ENCODE measurements at regions not wholly inside any gene's neighbourhood (a gene's known extent, or its start where the extent isn't known, plus 50 kb on each side); places are given as distances from the start of the nearest gene placed in this dataset.
"Not testable (repeated sequence)": the region's sequence is repeated elsewhere in the genome, so short reads cannot be mapped to it uniquely, and the experiment has no call there.

DNA sequence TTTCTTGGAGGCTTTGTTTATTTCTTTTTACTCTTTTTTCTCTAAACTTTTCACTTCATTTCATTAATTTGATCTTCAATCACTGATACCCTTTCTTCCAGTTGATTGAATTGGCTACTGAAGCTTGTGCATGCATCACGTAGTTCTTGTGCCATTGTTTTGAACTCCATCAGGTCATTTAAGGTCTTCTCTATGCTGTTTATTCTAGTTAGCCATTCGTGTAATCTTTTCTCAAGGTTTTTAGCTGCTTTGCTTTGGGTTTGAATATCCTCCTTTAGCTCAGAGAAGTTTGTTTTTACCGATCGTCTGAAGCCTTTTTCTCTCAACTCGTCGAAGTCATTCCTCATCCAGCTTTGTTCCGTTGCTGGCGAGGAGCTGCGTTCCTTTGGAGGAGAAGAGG, 189.9 kb downstream of the TTC6 start:
- DNase-seq (ENCODE audit: low read depth), result not testable (repeated sequence)

DNA sequence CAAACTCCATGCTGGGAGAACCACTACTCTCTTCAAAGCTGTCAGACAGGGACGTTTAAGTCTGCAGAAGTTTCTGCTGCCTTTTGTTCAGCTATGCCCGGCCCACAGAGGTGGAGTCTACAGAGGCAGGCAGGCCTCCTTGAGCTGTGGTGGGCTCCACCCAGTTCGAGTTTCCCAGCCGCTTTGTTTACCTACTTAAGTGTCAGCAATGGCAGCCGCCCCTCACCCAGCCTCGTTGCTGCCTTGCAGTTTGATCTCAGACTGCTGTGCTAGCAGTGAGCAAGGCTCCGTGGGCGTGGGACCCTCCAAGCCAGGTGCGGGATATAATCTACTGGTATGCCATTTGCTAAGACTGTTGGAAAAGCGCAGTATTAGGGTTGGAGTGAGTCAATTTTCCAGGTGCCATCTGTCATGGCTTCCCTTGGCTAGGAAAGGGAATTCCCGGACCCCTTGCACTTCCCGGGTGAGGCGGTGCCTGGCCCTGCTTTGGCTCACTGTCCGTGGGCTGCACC, 190.7 kb downstream of the TTC6 start:
- DNase-seq (ENCODE audit: low read depth), result not testable (repeated sequence)

DNA sequence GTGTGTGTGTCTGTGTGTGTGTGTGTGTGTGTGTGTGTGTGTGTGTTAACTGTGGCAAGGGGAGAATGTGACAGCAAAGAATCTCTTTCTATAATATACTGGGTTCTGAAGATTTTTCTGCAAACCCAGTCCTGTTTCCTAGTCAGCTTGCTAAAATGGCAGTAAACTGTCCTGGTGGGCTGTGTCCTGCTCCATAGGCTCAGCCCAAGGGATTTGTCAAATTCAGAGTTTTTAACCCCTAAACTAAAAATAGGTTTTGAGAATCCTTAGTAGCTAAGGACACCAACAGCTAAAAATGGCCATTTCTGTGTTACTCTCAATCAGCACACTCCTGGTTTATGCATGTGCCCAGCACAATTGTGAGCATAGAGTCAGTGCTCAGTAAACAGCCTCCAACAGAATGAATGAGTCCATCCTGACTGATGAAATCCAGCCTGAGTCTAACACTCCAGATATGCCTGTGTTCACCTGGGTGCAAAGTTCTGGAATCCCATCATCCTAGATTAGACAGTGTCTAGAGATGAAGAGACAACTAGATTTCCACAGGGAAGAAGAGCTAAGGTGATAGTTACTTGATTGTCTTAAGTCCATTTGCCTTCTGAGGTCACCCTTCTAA, 192.6 kb downstream of the TTC6 start:
- no peak for DNase-seq (ENCODE audit: low read depth)

DNA sequence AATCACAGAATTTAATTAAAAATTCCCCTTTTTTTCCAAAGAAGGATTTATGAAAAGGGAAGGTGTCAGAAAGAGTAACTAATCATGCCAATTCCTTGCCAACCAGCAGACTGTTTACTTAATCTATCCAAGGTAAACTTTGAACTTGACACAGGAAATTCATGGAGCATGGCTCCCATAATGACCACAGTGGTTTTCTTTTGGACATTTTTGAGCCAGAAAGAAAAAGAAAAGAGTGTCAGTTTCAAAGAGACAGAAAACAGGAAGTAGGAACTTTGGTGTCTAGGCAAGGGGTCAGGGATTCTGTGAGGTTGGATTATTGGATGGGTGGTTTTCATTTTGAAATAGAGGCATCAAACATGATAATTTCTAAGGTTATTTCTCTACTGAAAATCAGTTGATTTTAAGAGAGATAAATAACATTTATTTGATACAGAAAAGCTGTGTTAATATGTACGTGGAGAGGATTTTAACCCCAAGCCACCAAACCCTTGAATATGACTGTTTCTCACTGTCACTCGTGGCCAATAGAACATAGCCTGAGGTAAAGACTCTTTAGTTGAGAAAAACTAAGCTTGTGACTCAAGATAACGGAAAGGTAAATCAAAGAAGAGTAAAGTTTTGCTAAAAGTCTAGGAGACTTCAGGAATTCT, 196.1 kb downstream of the TTC6 start:
- DNase-seq (ENCODE audit: low read depth), result peak; percentile 19

DNA sequence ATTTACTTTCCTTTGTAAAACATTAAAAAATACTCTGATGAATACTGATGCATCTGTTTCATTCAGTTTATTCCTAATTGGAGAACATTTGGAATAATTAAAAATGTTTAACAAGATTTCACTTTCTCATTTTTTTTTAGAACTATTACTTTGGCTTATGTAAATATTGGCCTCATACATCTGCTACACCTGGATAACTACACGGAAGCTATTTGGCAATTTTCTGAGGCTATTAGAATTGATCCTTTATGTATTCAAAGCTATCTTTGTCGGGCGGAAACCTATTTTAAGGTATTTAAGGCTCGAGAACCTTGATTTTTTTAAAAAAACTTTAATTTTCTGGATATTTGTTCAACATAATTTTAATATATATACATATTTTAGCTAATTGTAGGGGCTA, 196.7 kb downstream of the TTC6 start:
- DNase-seq (ENCODE audit: low read depth), result no peak

DNA sequence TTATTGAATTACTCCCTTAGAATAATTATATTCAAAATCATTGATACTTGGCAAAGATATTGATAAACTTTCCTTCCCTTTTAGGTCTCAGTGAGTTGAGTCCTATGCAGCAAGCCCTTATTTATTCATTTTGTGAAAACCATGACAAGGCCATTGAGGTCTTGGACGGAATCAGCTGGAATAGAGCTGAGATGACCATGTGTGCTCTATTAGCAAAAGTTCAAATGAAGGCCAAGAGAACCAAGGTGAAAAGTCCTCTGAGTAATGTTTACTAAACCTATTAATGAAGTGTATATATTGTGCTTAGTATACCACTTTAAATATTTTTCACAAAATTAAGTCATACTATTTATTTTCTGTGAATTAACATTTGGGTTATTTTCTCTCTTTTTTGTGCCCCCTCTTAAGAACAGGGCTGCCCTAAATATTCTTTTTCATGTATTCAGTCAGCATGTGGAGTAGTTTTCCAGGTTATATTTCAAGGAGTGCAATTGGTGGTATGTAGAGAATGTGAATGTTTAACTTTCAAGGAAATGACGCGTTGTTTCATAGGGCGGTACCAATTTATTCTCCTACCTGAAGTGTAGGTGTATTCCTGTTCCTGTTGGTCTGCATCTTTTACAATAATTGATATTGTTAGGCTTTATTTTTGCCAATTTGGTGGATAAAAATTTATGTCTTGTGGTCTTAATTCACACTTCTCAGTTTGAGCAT, 201.4 kb downstream of the TTC6 start:
- DNase-seq (ENCODE audit: low read depth), result no peak

DNA sequence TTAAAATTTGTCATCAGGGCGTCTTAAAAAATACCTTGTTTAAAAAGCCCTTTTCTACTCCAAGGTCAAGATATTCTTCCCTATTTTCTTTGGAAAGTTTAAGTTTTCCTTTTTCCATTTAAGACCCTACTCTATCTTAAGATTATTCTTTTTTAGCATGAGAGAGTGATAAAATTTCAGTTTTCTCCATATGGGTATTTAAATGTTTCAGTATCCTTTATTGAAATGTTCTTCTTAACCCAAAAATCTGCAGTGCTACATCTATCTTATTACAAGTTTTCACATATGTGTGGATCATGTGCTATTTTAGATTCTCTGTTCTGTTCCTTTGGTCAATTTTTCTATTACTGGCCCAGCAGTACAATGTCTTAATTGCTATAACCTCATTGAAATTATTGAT, 202.2 kb downstream of the TTC6 start:
- no peak for DNase-seq (ENCODE audit: low read depth)

DNA sequence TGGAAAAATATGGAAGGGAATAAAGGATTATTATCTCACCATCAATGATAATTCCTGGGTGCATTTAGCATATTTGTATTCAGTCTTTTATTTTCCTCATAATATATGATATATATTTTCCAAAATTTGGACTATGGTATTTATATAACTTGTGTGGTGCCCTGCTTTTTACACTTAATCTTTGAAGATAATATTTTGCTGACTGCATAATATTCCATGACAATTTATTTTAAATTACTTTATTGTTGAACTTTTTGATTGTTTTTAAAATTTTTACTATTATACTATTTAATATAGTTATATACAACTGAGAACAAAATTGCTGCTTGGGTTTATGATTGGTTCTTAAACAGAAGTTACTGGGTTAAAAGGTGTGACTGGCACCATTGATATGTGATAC, 212.3 kb downstream of the TTC6 start:
- DNase-seq (ENCODE audit: low read depth), result no peak

DNA sequence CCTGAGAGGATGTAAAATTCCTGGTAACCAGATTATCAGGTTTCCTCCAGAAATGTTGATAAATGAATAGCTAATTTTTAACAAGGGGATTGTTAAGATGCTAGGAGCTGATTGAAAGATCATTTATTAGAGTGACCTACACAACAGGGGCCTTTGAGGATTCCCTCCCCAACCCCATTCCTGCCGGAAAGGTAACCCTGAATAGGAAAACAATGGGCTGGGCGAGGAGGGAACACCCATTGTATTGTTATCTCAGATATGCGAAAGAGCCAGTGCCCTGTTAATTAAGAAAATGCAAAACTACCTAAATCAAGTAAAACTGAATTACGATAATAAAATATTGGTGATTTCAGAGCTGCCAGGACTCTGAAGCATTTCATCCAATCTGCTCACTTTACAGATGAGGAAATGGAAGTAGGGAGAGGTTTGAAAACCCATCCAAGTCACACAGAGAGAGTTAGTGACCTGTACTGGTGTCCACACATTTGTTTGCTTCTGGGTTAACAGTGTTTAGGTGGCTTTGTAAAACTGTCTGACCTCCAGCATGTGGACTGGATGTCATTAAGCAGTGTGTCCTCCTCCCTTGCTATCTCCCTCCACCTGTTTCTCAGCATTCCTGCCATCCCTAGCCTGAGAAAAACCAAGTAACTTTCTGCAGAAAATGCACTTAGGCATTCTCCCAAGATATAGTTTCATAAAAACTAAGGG, 214.8 kb downstream of the TTC6 start:
- no peak for DNase-seq (ENCODE audit: low read depth)

DNA sequence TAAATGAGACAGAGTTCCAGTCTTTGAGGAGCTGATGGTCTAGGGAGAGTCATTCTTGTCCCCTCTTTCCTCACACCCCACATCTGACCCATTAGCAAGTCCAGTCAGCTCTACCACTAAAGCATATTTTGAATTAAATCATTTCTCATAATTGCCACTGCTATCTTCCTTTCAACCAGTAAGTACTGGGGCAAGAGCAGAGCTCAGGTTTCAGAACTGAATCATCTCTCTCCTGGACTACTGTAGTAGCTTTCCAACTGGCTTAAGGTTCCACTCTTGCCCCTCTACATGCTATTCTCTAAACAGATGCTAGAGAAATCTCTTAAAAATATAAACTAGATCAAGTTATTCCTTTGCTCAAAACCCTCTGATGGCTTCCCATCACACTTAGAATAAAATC, 218.3 kb downstream of the TTC6 start:
- no peak for DNase-seq (ENCODE audit: low read depth)

DNA sequence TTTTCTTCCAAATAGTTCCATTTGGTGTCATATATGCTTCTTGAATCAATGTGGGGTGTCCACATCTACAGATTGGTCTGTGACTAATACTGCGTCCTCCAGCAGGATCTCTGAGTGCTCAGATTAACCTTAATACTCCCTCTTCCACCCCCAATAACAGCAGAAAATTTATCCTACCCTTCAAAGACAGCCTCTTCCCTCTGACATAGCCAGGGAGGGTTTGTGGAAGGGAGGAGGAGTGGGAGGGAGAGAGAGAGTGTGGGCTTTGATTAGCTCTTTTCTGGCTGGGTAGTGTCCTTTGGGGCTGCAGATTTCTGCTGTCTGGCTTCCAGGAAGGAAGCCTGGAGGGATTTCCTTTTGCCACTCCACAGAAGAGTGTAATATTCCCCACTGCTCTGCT, 220.7 kb downstream of the TTC6 start:
- DNase-seq (ENCODE audit: low read depth), result no peak

DNA sequence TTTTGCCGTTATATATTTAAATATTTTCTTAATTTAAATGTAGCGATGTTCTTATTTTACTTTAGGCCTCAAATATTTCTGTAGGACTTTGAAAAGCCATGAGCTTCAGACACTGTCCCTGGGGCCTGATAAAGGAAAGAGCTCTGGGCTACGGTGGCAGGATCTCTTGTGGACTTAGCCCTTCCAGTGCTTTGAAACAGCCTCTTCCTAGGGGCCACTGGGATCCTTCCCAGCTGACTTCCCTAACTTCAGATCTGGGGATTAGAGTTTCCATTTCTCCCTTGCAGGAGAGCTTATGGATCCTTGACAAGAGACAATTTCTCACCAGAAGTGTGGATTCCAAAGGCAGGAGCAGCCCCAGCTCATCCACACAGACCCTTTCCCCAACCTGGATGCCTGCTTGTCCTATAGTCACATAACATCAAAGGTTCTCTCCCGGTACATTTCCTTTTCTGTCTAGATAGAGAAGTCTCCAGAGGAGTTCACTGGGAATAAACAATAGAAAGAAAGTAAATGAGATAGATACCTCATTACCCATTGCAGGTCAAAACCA, 221.4 kb downstream of the TTC6 start:
- no peak for DNase-seq (ENCODE audit: low read depth)

DNA sequence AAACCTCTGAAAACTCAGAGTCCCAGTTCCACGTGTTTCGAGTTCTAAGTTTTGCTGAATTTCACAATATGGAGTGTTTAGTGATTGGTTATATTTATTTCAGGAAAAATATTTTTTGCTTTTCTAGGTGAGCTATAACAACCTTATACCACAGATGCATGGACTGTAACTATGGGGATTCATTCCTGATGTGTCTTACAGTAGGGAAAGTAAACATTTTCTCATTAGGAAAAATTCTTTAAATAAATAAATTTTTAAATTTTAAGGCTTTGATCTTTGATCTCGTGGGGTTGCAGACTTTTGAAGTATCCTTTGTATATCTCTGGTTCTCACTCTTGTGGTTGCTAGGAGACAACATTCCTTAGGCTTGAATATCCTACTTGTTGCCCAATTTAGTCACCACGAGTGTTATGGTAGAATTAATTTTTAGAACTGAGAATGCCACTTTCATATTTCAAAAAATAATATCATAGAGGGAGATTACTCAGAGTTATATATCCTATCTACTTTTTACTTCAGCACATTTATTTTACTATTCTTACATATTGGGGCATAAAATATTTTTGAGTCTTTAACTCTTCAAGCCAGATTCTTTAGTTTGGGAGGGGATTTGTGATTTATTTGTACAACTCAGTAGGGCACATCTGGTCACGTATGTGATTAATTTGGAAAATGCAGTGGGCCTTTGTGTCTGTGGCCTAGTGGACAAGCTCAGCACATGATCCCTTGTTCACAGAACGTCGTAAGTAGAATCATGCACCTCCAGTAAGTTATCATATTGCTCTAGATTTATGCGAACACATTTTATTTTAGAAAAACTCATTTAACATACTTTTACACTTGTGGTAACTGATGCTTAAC, 224.0 kb downstream of the TTC6 start:
- peak; percentile 52 for DNase-seq (ENCODE audit: low read depth)

DNA sequence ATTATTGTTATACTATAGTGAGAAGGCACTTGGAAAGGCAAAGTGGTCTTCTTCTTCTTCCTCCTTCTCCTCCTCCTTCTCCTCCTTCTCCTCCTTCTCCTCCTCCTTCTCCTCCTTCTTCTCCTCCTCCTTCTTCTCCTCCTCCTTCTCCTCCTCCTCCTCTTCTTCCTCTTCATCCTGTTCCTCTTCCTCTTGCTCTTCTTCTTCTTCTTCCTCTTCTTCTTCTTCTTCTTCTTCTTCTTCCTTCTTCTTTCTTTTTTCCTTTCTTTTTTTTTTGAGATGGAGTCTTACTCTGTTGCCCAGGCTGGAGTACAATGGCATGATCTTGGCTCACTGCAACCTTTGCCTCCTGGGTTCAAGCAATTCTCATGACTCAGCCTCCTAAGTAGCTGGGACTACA, 225.4 kb downstream of the TTC6 start:
- DNase-seq (ENCODE audit: low read depth), result not testable (repeated sequence)

DNA sequence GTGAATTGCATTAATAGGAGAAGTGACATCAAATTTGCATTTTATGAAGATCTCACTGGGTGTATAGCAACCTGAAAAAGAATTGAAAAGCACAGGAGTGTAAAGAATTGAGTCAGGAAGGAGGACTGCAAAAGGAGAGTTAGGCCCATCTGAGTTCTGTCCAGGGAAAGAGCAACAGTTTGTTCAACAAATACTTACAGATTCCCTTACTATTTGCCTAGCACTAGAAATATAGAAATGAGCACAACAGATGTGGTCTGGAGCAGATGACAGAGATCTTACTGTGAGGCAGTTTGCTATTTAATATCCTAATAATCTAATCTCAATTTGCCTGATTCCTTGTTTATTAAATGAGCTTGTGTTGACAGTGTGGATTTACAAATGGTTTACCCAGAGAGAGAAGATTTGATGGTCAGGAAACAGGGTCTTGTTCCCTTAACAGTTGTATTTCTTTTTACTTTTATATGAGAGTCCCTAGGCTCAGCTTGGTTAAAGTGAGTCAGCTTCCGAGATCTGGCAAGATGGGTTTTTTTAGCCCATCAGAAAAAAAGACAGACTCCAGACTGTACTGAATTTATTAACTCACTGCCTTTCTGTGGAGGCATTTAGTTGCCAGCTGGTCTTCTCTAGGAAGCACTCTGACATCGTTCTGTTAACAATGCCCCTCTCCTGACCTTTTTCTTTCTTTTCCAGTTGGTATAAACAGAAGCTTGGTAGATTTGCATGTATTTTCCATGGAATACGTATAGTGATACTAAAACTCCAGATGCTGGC, 229.7 kb downstream of the TTC6 start:
- no peak for DNase-seq (ENCODE audit: low read depth)

DNA sequence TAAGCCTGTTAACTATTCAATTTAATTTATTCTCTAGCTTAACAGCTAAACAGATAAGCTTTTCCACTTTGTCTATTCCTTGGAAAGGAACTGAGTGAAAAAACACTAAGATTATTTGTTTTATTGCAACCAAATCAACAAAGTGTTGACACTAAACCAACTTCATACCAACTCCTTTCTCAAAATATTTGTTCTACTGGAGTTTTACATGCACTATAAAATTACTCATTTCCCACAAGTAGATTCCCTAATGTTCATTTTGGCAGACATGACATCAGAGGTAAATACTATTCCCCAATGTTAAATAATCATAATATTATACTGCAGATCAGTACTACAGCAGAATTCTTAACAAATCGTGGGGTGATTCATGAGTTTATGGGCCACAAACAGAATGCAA, 231.4 kb downstream of the TTC6 start:
- DNase-seq (ENCODE audit: low read depth), result no peak

DNA sequence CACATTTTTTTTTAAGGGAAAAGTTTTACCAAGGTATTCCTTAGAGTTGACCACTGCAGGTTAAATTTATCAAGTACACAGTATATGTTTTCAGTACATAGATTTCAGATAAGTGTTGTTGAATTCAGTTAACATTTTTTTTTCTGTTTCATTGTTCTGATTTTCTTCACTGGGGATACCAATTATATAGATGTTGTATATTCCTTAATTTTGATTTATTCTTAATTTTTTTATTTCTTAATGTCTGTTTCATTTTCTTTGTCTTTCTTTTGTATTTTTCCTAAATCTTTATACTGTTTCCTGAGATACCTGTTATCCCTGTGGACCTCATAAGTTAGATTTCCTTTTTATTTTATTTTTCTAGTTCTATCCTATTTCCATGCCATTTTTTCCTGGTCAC, 234.8 kb downstream of the TTC6 start:
- no peak for DNase-seq (ENCODE audit: low read depth)

DNA sequence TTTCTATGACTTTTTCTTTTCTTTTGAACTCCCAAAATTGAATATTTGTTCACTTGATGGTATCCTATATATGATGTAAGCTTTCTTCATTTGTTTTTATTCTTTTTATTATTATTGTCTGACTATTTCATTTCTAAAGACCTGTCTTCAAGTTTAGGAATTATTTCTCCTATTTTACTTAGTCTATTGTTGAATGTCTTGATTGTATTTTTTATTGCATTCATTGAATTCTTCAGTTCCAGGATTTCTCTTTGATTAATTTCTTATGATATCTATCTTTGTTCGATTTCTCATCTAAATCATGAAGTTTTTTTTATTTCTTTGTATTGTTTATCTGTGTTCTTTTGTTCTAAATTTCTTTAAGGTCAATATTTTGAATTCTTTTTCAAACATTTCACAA, 238.8 kb downstream of the TTC6 start:
- DNase-seq (ENCODE audit: low read depth), result no peak

DNA sequence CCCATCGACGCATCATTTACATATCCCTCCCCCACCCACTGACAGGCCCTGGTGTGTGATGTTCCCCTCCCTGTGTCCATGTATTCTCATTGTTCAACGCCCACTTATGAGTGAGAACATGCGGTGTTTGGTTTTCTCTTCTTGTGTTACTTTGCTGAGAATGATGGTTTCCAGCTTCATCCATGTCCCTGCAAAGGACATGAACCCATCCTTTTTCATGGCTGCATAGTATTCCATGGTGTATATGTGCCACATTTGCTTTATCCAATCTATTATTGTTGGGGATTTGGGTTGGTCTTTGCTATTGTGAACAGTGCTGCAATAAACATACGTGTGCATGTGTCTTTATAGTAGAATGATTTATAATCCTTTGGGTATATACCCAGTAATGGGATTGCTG, 243.3 kb downstream of the TTC6 start:
- not testable (repeated sequence) for DNase-seq (ENCODE audit: low read depth)

DNA sequence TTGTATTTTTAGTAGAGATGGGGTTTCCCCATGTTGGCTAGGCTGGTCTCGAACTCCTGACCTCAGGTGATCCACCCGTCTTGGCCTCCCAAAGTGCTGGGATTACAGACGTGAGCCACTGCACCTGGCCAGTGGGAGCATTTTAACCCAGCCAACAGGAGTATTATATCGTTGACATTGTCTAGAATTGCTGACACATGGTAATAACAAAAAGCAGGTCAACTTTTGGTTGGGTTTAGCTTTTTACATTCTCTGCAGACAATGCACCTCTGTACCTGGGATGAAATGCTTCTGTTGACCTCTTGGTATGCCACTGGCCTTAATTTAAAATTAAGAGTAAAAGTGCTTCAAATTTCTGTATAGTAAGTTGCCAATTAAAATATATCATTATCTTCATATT, 245.6 kb downstream of the TTC6 start:
- DNase-seq (ENCODE audit: low read depth), result not testable (repeated sequence)
